Mammary epithelial cell (primary cell): ENCODE measurements at regions not wholly inside any gene's neighbourhood (a gene's known extent, or its start where the extent isn't known, plus 50 kb on each side); places are given as distances from the start of the nearest gene placed in this dataset.

Experiments used
- EZH2 ChIP-seq: IDR thresholded peaks from 2 replicates; pipeline ENCODE4 v1.6.1; 2012; ENCODE audit warnings: low read length, inconsistent platforms, borderline replicate concordance
- TF ChIP-seq, protein P1 (sequence below), 2 donors: IDR thresholded peaks in 1 of 2; conservative IDR thresholded peaks in 1 of 2; 2 replicates each; pipeline ENCODE4 v1.5.1; 2011 to 2012; ENCODE audit warnings: inconsistent platforms in 2 of 2, low read length in 2 of 2, mild to moderate bottlenecking in 2 of 2, control low read depth in 1 of 2, low read depth in 1 of 2; ENCODE audit not compliant: insufficient read depth in 1 of 2; ENCODE audit errors: extremely low read depth in 1 of 2

DNA sequence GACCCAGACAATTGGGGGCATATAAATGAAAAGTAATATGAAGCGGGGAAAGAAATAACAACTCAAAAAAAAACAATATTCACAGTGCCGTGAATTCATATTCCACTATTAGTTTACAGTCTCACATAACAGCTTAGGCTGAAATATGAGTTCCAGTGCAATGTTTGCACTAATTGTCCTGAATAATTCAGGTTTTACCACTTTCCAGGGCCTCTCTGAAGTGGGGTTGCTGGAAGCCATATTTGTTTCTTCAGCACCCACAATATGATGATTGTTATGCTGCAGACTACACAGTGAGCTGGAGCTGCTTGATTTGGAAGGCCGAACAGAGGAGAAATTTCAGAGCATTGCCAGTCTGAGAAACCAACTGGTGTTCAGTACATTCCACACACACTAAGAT lies 894.5 kb upstream of the ACVR2A start:
- TF ChIP-seq, protein P1, sequence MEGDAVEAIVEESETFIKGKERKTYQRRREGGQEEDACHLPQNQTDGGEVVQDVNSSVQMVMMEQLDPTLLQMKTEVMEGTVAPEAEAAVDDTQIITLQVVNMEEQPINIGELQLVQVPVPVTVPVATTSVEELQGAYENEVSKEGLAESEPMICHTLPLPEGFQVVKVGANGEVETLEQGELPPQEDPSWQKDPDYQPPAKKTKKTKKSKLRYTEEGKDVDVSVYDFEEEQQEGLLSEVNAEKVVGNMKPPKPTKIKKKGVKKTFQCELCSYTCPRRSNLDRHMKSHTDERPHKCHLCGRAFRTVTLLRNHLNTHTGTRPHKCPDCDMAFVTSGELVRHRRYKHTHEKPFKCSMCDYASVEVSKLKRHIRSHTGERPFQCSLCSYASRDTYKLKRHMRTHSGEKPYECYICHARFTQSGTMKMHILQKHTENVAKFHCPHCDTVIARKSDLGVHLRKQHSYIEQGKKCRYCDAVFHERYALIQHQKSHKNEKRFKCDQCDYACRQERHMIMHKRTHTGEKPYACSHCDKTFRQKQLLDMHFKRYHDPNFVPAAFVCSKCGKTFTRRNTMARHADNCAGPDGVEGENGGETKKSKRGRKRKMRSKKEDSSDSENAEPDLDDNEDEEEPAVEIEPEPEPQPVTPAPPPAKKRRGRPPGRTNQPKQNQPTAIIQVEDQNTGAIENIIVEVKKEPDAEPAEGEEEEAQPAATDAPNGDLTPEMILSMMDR (conservative IDR thresholded peaks at IDR 0.05 in 1 of 2, IDR thresholded peaks at IDR 0.05 in 1 of 2; ENCODE audit: extremely low read depth in 1 of 2, insufficient read depth in 1 of 2, low read depth in 1 of 2, low read length in 2 of 2), result no peak
- TF ChIP-seq EZH2, result no peak
